ENCODE measurements at regions not wholly inside any gene's neighbourhood (a gene's known extent, or its start where the extent isn't known, plus 50 kb on each side); places are given as distances from the start of the nearest gene placed in this dataset.

- Histone ChIP-seq H2AFZ (ENCODE audit: control insufficient read depth, low read length) (no peak overlapping the region), H3K27me3 (ENCODE audit: control insufficient read depth, extremely low read depth, insufficient read depth, low read length) (no peaks in the 10 kb centered on the region), H3K4me2 (ENCODE audit: control insufficient read depth, extremely low read depth, insufficient read depth, low read depth, low read length) (no peak overlapping the region), H3K9ac (ENCODE audit: control insufficient read depth, extremely low read depth, insufficient read depth, low read length) (no peak overlapping the region), H4K20me1 (ENCODE audit: control insufficient read depth, extremely low read depth, insufficient read depth, low read length) (no peaks in the 10 kb centered on the region), H3K27ac (ENCODE audit: control insufficient read depth, insufficient read depth, low read length) (no peak overlapping the region), H3K79me2 (ENCODE audit: control insufficient read depth, insufficient read depth, low read length) (no peaks in the 10 kb centered on the region), H3K9me1 (ENCODE audit: control insufficient read depth, extremely low read depth, insufficient read depth, low read length) (no peaks in the 10 kb centered on the region), H3K36me3 (ENCODE audit: control insufficient read depth in 2 of 2, extremely low read depth in 1 of 2, insufficient read depth in 2 of 2, low read length in 2 of 2) (no peaks in the 10 kb centered on the region), H3K4me3 (ENCODE audit: control insufficient read depth in 2 of 3, extremely low read depth in 1 of 3, insufficient read depth in 2 of 3, low read depth in 1 of 3, low read length in 3 of 3) (no peak overlapping the region), H3K9me3 (ENCODE audit: control insufficient read depth, low read depth, low read length) (no peaks in the 10 kb centered on the region), H3K4me1 (ENCODE audit: control insufficient read depth, extremely low read depth, insufficient read depth, low read length) (no peaks in the 10 kb centered on the region)
- dilution Hi-C loops (cut with MboI; ENCODE audit: extremely low pct_ligation_motif_present, low sequenced_read_pairs) = no loop called here
- TF ChIP-seq CTCF (optimal IDR thresholded peaks at IDR 0.05 in 1 of 3, IDR thresholded peaks at IDR 0.05 in 1 of 3, conservative IDR thresholded peaks at IDR 0.05 in 1 of 3; ENCODE audit: extremely low read depth in 1 of 3, insufficient read depth in 2 of 3, low read length in 3 of 3) (no peak), EZH2 (IDR thresholded peaks at IDR 0.05; ENCODE audit: low read length) (no peak)
- no peak for DNase-seq (ENCODE audit: low read depth, low spot score)
- FAIRE-seq = no peak
These were observed 110.0 kb upstream of the PRR16 start for GRCh38 chr5:120354126-120354525.

GRCh38 chr5:120358949-120359348 is 105.2 kb upstream of the PRR16 start:
- Histone ChIP-seq H3K4me2 (ENCODE audit: control insufficient read depth, extremely low read depth, insufficient read depth, low read depth, low read length) (no peak overlapping the region), H3K4me3 (ENCODE audit: control insufficient read depth in 2 of 3, extremely low read depth in 1 of 3, insufficient read depth in 2 of 3, low read depth in 1 of 3, low read length in 3 of 3) (no peak overlapping the region), H3K27ac (ENCODE audit: control insufficient read depth, insufficient read depth, low read length) (no peak overlapping the region), H3K79me2 (ENCODE audit: control insufficient read depth, insufficient read depth, low read length) (no peaks in the 10 kb centered on the region), H3K36me3 (ENCODE audit: control insufficient read depth in 2 of 2, extremely low read depth in 1 of 2, insufficient read depth in 2 of 2, low read length in 2 of 2) (no peaks in the 10 kb centered on the region), H3K4me1 (ENCODE audit: control insufficient read depth, extremely low read depth, insufficient read depth, low read length) (no peaks in the 10 kb centered on the region), H3K27me3 (ENCODE audit: control insufficient read depth, extremely low read depth, insufficient read depth, low read length) (no peaks in the 10 kb centered on the region), H3K9me1 (ENCODE audit: control insufficient read depth, extremely low read depth, insufficient read depth, low read length) (no peaks in the 10 kb centered on the region), H3K9ac (ENCODE audit: control insufficient read depth, extremely low read depth, insufficient read depth, low read length) (no peak overlapping the region), H3K9me3 (ENCODE audit: control insufficient read depth, low read depth, low read length) (no peaks in the 10 kb centered on the region), H2AFZ (ENCODE audit: control insufficient read depth, low read length) (no peak overlapping the region), H4K20me1 (ENCODE audit: control insufficient read depth, extremely low read depth, insufficient read depth, low read length) (no peaks in the 10 kb centered on the region)
- TF ChIP-seq CTCF (optimal IDR thresholded peaks at IDR 0.05 in 1 of 3, IDR thresholded peaks at IDR 0.05 in 1 of 3, conservative IDR thresholded peaks at IDR 0.05 in 1 of 3; ENCODE audit: extremely low read depth in 1 of 3, insufficient read depth in 2 of 3, low read length in 3 of 3) (no peak), EZH2 (IDR thresholded peaks at IDR 0.05; ENCODE audit: low read length) (no peak)
- no peak for DNase-seq (ENCODE audit: low read depth, low spot score)
- no peak for FAIRE-seq
- dilution Hi-C loops (cut with MboI; ENCODE audit: extremely low pct_ligation_motif_present, low sequenced_read_pairs) = no loop called here
